ENCODE measurements at regions not wholly inside any gene's neighbourhood (a gene's known extent, or its start where the extent isn't known, plus 50 kb on each side); places are given as distances from the start of the nearest gene placed in this dataset.
A peak's percentile ranks its signal among the peaks of the same experiment; 100 is the strongest.

GRCh38 chr18:65329010-65329409, 421.8 kb upstream of the CDH7 start:
- Histone ChIP-seq H3K36me3 (ENCODE audit: low read depth) (no peaks in the 10 kb centered on the region), H3K27me3 (ENCODE audit: insufficient read depth, low read depth) (no peaks in the 10 kb centered on the region), H4K20me1 (ENCODE audit: insufficient read depth) (no peaks in the 10 kb centered on the region), H3K4me2 (no peak overlapping the region), H2AFZ (no peak overlapping the region), H3K4me3 (no peak overlapping the region), H3F3A (ENCODE audit: insufficient read depth, low read depth) (no peaks in the 10 kb centered on the region), H3K27ac (no peak overlapping the region), H3K9me2 (ENCODE audit: insufficient read depth) (no peaks in the 10 kb centered on the region), H3K9me3 (ENCODE audit: insufficient read depth, low read depth) (no peaks in the 10 kb centered on the region), H3K4me1 (replicated peaks; ENCODE audit: insufficient read depth) (no peaks in the 10 kb centered on the region), H3K79me2 (ENCODE audit: low read depth) (no peaks in the 10 kb centered on the region)
- TF ChIP-seq EZH2 (IDR thresholded peaks at IDR 0.05; ENCODE audit: low read depth): no peak
- no peak for TF ChIP-seq CTCF (conservative IDR thresholded peaks at IDR 0.05)
- BruUV-seq (replicated peaks): no TSS peak
- no peak for DNase-seq
- intact Hi-C loops (cut with micrococcal nuclease; ENCODE audit: unreplicated experiment): no loop called here
- CTCF ChIA-PET: no interaction called here
- POLR2A ChIA-PET (ENCODE audit: unreplicated experiment): no interaction called here

DNA sequence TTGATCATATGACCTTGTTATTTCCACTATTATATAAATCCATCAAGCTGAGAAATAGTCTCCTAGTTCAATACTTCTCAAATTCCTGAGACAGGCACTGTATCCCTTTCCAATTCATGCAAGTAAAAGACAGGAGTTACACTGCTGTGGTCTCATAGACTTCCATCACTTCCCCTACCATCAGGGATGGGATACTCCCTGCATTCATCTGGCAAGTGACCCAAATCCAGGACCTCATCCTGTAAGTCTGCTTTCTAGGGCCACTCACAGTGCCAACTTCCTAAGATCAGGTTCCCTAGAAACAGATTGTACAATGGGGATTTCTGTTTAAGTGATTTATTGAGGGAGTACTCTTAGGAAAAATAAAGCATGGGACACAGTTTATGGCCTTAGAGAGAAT, 424.0 kb upstream of the CDH7 start:
- Histone ChIP-seq H3K9me2 (ENCODE audit: insufficient read depth) (no peaks in the 10 kb centered on the region), H3K27ac (no peak overlapping the region), H3K27me3 (ENCODE audit: insufficient read depth, low read depth) (no peaks in the 10 kb centered on the region), H4K20me1 (ENCODE audit: insufficient read depth) (no peaks in the 10 kb centered on the region), H2AFZ (no peak overlapping the region), H3K4me2 (no peak overlapping the region), H3K79me2 (ENCODE audit: low read depth) (no peaks in the 10 kb centered on the region), H3K4me3 (no peak overlapping the region), H3K9me3 (ENCODE audit: insufficient read depth, low read depth) (no peaks in the 10 kb centered on the region), H3F3A (ENCODE audit: insufficient read depth, low read depth) (no peaks in the 10 kb centered on the region), H3K36me3 (ENCODE audit: low read depth) (no peaks in the 10 kb centered on the region), H3K4me1 (replicated peaks; ENCODE audit: insufficient read depth) (no peaks in the 10 kb centered on the region)
- ChIA-PET POLR2A (ENCODE audit: unreplicated experiment) (no interaction called here), CTCF (no interaction called here)
- DNase-seq: no peak
- no peak for TF ChIP-seq EZH2 (IDR thresholded peaks at IDR 0.05; ENCODE audit: low read depth)
- TF ChIP-seq CTCF (conservative IDR thresholded peaks at IDR 0.05): no peak
- intact Hi-C loops (cut with micrococcal nuclease; ENCODE audit: unreplicated experiment): no loop called here
- BruUV-seq (replicated peaks): no TSS peak

DNA sequence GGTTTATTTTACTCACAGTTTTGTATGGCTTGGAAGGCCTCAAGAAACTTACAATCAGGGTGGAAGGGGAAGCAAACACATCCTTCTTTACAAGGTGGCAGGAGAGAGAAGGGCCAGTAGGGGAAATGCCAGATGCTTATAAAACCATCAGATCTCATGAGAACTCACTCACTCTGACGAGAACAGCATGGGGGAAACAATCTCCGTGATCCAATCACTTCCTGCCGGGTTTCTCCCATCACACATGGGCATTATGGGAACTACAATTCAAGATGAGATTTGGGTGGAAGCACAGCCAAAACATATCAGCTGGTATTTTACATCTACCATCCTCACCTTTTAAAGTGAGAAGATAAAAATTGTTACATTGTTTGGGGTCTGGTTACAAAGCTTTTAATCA, 427.9 kb upstream of the CDH7 start:
- no TSS peak for BruUV-seq (replicated peaks)
- no peak for DNase-seq
- POLR2A ChIA-PET (ENCODE audit: unreplicated experiment): no interaction called here
- Histone ChIP-seq H3K4me1 (replicated peaks; ENCODE audit: insufficient read depth) (no peaks in the 10 kb centered on the region), H4K20me1 (ENCODE audit: insufficient read depth) (no peaks in the 10 kb centered on the region), H3K27me3 (ENCODE audit: insufficient read depth, low read depth) (no peaks in the 10 kb centered on the region), H3K9me2 (ENCODE audit: insufficient read depth) (no peaks in the 10 kb centered on the region), H3K9me3 (ENCODE audit: insufficient read depth, low read depth) (no peaks in the 10 kb centered on the region), H3K4me3 (no peak overlapping the region), H3K27ac (no peak overlapping the region), H3K36me3 (ENCODE audit: low read depth) (no peaks in the 10 kb centered on the region), H3K4me2 (no peak overlapping the region), H3F3A (ENCODE audit: insufficient read depth, low read depth) (no peaks in the 10 kb centered on the region), H2AFZ (peak overlapping the region; percentile 68), H3K79me2 (ENCODE audit: low read depth) (no peaks in the 10 kb centered on the region)
- intact Hi-C loops (cut with micrococcal nuclease; ENCODE audit: unreplicated experiment): no loop called here
- CTCF ChIA-PET: no interaction called here
- TF ChIP-seq CTCF (conservative IDR thresholded peaks at IDR 0.05) (no peak), EZH2 (IDR thresholded peaks at IDR 0.05; ENCODE audit: low read depth) (no peak)

Data from PC-9 (cell line).